KMS-11 (cell line): ENCODE measurements at regions not wholly inside any gene's neighbourhood (a gene's known extent, or its start where the extent isn't known, plus 50 kb on each side); places are given as distances from the start of the nearest gene placed in this dataset.
"Not testable (repeated sequence)": the region's sequence is repeated elsewhere in the genome, so short reads cannot be mapped to it uniquely, and the experiment has no call there.

Experiments used
- H2AFZ ChIP-seq: fragments of 200-600 bp; sonication (generic); 2 replicates; pipeline ENCODE4 v1.6.1; 2016; ENCODE audit warnings: antibody characterized with exemption, mixed run types, low read depth
- H3K27ac ChIP-seq: fragments of 200-600 bp; sonication (generic); 2 replicates; pipeline ENCODE4 v1.6.1; 2016; ENCODE audit warnings: mild to moderate bottlenecking, mixed run types
- H3K27me3 ChIP-seq: fragments of 200-600 bp; sonication (generic); 2 replicates; pipeline ENCODE4 v1.6.1; 2017; ENCODE audit warnings: mild to moderate bottlenecking, low read depth, mixed run types, moderate library complexity; ENCODE audit not compliant: insufficient read depth
- H3K36me3 ChIP-seq: fragments of 200-600 bp; sonication (generic); 2 replicates; pipeline ENCODE4 v1.6.1; 2017; ENCODE audit warnings: mild to moderate bottlenecking, mixed run types; ENCODE audit not compliant: insufficient read depth
- H3K4me1 ChIP-seq: fragments of 200-600 bp; sonication (generic); 2 replicates; pipeline ENCODE4 v1.6.1; 2016; ENCODE audit warnings: mild to moderate bottlenecking, low read depth, mixed run types; ENCODE audit not compliant: poor library complexity, severe bottlenecking
- H3K4me2 ChIP-seq: fragments of 200-600 bp; sonication (generic); 2 replicates; pipeline ENCODE4 v1.7.0; 2016; ENCODE audit warnings: mild to moderate bottlenecking, mixed run types
- H3K4me3 ChIP-seq: fragments of 200-600 bp; sonication (generic); IDR thresholded peaks from 2 replicates; pipeline ENCODE4 v1.6.1; 2017; ENCODE audit warnings: low read depth, low read length, mixed read lengths; ENCODE audit not compliant: insufficient read depth
- H3K79me2 ChIP-seq: fragments of 200-600 bp; sonication (generic); 2 replicates; pipeline ENCODE4 v1.6.1; 2016; ENCODE audit warnings: low read depth, mixed run types; ENCODE audit not compliant: insufficient read depth
- H3K9ac ChIP-seq: fragments of 200-600 bp; sonication (generic); 2 replicates; pipeline ENCODE4 v1.6.1; 2016; ENCODE audit warnings: mild to moderate bottlenecking, mixed run types
- H4K20me1 ChIP-seq: fragments of 200-600 bp; sonication (generic); 2 replicates; pipeline ENCODE4 v1.6.1; 2016; ENCODE audit warnings: mild to moderate bottlenecking, mixed run types; ENCODE audit not compliant: insufficient read depth
- TF ChIP-seq, protein P1 (sequence below): fragments of 200-600 bp; sonication (generic); conservative IDR thresholded peaks from 2 replicates; pipeline ENCODE4 v1.6.1; 2017; ENCODE audit warnings: low read depth, mild to moderate bottlenecking, antibody characterized with exemption, low read length, moderate library complexity, mixed read lengths

DNA sequence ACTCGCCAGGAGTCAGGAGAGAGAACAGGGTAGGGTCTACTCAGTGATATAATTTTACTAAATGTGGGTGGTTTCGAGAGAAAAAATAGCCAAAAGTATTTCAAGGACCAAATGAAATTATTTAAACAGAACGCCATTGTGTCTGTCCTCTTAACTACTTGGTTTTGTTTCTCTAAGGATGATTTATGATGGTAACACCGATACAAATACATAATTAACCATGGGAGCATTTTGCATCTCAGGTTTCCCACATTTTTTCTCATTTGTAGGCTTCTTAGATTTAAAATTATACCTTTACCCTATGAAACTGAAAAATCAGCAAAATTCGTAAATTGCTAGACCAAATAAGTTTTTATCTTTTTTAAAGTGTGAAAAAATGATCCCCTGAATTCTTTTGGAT, 188.2 kb downstream of the ZFP64 start:
- H3K27ac ChIP-seq, result no peak overlapping the region
- H3K79me2 ChIP-seq, result no peaks in the 10 kb centered on the region
- no peak overlapping the region for H3K9ac ChIP-seq
- no peak overlapping the region for H3K4me3 ChIP-seq
- H3K4me1 ChIP-seq, result no peaks in the 10 kb centered on the region
- no peak overlapping the region for H3K4me2 ChIP-seq
- no peaks in the 10 kb centered on the region for H4K20me1 ChIP-seq
- no peak overlapping the region for H2AFZ ChIP-seq
- no peaks in the 10 kb centered on the region for H3K36me3 ChIP-seq
- H3K27me3 ChIP-seq, result no peaks in the 10 kb centered on the region
- TF ChIP-seq, protein P1, sequence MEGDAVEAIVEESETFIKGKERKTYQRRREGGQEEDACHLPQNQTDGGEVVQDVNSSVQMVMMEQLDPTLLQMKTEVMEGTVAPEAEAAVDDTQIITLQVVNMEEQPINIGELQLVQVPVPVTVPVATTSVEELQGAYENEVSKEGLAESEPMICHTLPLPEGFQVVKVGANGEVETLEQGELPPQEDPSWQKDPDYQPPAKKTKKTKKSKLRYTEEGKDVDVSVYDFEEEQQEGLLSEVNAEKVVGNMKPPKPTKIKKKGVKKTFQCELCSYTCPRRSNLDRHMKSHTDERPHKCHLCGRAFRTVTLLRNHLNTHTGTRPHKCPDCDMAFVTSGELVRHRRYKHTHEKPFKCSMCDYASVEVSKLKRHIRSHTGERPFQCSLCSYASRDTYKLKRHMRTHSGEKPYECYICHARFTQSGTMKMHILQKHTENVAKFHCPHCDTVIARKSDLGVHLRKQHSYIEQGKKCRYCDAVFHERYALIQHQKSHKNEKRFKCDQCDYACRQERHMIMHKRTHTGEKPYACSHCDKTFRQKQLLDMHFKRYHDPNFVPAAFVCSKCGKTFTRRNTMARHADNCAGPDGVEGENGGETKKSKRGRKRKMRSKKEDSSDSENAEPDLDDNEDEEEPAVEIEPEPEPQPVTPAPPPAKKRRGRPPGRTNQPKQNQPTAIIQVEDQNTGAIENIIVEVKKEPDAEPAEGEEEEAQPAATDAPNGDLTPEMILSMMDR, result no peak

DNA sequence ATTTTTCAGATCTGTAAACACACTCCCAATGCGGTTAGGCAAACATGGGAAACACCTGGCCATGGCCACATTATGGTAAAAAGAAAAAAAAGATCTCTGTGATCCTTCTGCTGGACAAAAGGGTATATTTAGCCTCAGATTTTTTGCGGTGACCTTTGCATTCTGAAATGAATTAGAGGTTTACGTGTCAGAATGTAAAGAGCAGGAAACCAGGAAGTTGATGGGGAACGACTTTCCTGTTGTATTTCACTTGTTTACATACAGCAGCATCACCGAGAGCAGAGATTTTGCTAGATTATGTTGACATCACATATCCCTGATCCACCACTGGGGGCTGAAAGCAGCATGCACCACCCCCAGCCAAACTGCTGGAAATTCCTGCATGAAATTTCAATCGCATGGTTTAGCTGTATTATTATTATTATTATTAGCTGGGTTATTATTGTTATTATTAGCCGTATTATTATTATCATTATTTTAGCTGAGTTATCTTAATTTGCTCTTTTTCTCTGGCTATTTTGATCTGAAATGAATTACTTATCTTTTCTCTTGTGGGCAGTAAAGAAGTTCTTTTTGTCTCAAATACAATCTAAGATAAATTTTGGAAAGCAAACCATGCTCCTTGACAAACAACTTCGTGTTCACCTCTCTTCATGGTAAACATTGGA, 189.4 kb downstream of the ZFP64 start:
- Histone ChIP-seq H2AFZ (no peak overlapping the region), H3K4me3 (no peak overlapping the region), H3K4me1 (no peaks in the 10 kb centered on the region), H3K4me2 (no peak overlapping the region), H3K27me3 (no peaks in the 10 kb centered on the region), H4K20me1 (no peaks in the 10 kb centered on the region), H3K36me3 (no peaks in the 10 kb centered on the region), H3K27ac (no peak overlapping the region), H3K9ac (no peak overlapping the region), H3K79me2 (no peaks in the 10 kb centered on the region)
- TF ChIP-seq, protein P1, result no peak

DNA sequence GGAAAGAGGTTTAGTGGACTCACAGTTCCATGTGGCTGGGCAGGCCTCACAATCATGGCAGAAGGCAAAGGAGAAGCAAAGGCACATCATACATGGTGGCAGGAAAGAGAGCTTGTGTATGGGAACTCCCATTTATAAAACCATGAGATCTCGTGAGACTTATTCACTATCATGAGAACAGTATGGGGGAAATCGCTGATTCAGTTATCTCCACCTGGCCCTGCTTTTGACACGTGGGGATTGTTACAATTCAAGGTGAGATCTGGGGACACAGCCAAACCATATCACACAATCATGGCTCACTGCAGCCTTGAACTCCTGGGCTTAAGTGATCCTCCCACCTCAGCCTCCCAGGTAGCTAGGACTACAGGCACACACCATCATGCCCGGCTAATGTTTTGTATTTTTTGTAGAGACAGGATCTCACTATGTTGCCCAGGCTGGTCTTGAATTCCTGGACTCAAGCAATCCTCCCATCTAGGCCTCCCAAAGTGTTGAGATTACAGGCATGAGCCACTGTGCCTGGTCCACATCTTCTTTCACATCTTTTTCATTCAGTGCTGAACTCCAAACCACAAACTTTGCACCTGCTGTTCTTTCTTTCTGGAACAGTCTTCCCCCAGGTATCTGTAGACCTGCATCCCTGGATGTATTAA, 194.2 kb downstream of the ZFP64 start:
- not testable (repeated sequence) for H3K9ac ChIP-seq, H3K36me3 ChIP-seq, H3K4me3 ChIP-seq, H3K4me2 ChIP-seq, H2AFZ ChIP-seq, H4K20me1 ChIP-seq, H3K79me2 ChIP-seq, H3K27ac ChIP-seq, H3K27me3 ChIP-seq, H3K4me1 ChIP-seq

DNA sequence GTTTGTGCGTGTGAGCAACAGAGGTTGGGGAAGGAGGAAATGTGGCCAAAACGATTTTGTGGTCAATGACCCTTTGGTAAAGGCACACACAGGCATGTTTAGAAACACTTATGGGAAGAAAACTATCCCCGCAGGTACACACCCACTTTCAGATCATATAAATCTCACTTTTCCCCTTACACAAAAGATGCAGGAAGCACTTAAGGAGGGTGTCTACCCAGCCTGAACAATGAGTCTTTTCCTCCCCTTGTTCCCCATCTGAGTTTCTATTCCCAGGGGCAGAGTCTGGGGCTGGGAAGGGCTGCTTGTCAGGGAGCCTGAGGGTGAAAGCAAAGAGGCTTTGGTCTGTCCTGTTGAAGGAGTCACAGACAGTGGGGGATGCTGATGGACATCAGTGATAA, 193.2 kb upstream of the SALL4 start:
- no peak overlapping the region for H3K4me2 ChIP-seq
- H4K20me1 ChIP-seq, result no peaks in the 10 kb centered on the region
- TF ChIP-seq, protein P1, result no peak
- no peak overlapping the region for H2AFZ ChIP-seq
- no peak overlapping the region for H3K9ac ChIP-seq
- H3K36me3 ChIP-seq, result no peaks in the 10 kb centered on the region
- H3K4me3 ChIP-seq, result no peak overlapping the region
- H3K79me2 ChIP-seq, result no peaks in the 10 kb centered on the region
- H3K4me1 ChIP-seq, result no peaks in the 10 kb centered on the region
- no peaks in the 10 kb centered on the region for H3K27me3 ChIP-seq
- no peak overlapping the region for H3K27ac ChIP-seq

DNA sequence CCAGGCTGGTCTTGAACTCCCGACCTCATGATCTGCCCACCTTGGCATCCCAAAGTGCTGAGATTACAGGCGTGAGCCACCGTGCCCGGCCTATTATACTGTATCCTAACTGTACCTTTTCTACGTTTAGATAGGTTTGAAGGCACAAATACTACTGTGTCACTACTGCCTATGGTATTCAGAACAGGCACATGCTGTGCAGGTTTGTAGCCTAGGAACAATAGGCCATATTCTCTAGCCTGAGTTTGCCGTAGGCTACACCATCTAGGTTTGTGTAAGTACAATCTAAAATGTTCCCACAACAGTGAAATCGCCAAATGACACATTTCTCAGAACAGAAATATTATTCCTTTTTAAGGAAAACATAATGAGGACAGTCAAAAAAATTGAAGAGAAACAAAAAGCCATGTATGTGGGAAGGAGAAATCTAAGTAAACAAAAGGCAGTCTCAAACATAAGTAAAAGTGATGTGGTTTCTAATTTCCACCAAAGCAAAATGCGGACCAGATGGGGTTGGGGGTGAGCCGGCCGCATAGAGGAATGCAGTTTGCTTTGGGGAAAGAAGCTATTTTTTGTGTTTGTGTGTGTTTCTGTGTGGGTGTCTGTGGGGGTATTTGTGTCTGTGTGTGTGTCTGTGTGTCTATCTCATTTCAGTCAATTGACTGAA, 192.6 kb upstream of the SALL4 start:
- Histone ChIP-seq H3K27me3 (no peaks in the 10 kb centered on the region), H3K4me2 (no peak overlapping the region), H2AFZ (no peak overlapping the region), H3K4me1 (no peaks in the 10 kb centered on the region), H4K20me1 (no peaks in the 10 kb centered on the region), H3K79me2 (no peaks in the 10 kb centered on the region), H3K27ac (no peak overlapping the region), H3K4me3 (no peak overlapping the region), H3K9ac (no peak overlapping the region), H3K36me3 (no peaks in the 10 kb centered on the region)
- TF ChIP-seq, protein P1, result no peak
